Transverse colon (tissue), 3 donors: ENCODE measurements at regions not wholly inside any gene's neighbourhood (a gene's known extent, or its start where the extent isn't known, plus 50 kb on each side); places are given as distances from the start of the nearest gene placed in this dataset.

ENCODE experiments used
- CTCF ChIP-seq, 5 experiments: fragments of 200-600 bp in 3 of 5; fragments of 450-650 bp in 2 of 5; sonication (generic) in 3 of 5; IDR thresholded peaks; 1 replicate in 2 of 5; 2 replicates in 3 of 5; pipeline ENCODE4 v1.5.1; 2016 to 2017; ENCODE audit warnings: antibody characterized with exemption in 5 of 5, inconsistent platforms in 3 of 5, mild to moderate bottlenecking in 2 of 5, moderate library complexity in 1 of 5
- EP300 ChIP-seq: sonication (generic); formaldehyde crosslinking; IDR thresholded peaks from one replicate; pipeline ENCODE4 v1.6.1; 2017; ENCODE audit warnings: antibody characterized with exemption, low read depth
- POLR2A ChIP-seq: fragments of 450-650 bp; IDR thresholded peaks from one replicate; pipeline ENCODE4 v1.6.1; 2016; ENCODE audit warnings: antibody characterized with exemption, mild to moderate bottlenecking, moderate library complexity

GRCh38 chr1:168433238-168433637, 110.6 kb downstream of the XCL2 start:
- TF ChIP-seq POLR2A: no peak
- TF ChIP-seq CTCF (IDR thresholded peaks at IDR 0.05): no peak
- no peak for TF ChIP-seq EP300
